HG03575 (cell line): ENCODE measurements at regions not wholly inside any gene's neighbourhood (a gene's known extent, or its start where the extent isn't known, plus 50 kb on each side); places are given as distances from the start of the nearest gene placed in this dataset.

Source experiments
- ATAC-seq: cut with Tn5 transposase; IDR thresholded peaks from one replicate; pipeline ENCODE4 v1.9.1; 2021; ENCODE audit not compliant: unreplicated experiment, insufficient number of reproducible peaks, low FRiP score; ENCODE audit errors: extremely low read depth

GRCh38 chrX:43002526-43003203 lies 224.7 kb upstream of the PPP1R2C start:
- peak; percentile 52 for ATAC-seq

GRCh38 chrX:43003204-43003565 lies 225.2 kb upstream of the PPP1R2C start:
- ATAC-seq = no peak

- no peak for ATAC-seq
Measured at GRCh38 chrX:43003939-43004338, 226.0 kb upstream of the PPP1R2C start.

GRCh38 chrX:43005561-43005960 lies 227.6 kb upstream of the PPP1R2C start:
- no peak for ATAC-seq

- no peak for ATAC-seq
Measured at GRCh38 chrX:43008356-43008755, 230.4 kb upstream of the PPP1R2C start.

- ATAC-seq = no peak
Measured at GRCh38 chrX:43016021-43016420, 238.1 kb upstream of the PPP1R2C start.

GRCh38 chrX:43018031-43018430 lies 240.1 kb upstream of the PPP1R2C start:
- no peak for ATAC-seq

GRCh38 chrX:43019021-43019420 lies 241.1 kb upstream of the PPP1R2C start:
- no peak for ATAC-seq

GRCh38 chrX:43025806-43026315 lies 247.9 kb upstream of the PPP1R2C start:
- ATAC-seq = no peak

GRCh38 chrX:43064096-43064495 lies 286.1 kb upstream of the PPP1R2C start:
- ATAC-seq = no peak

GRCh38 chrX:43065978-43066377 lies 288.0 kb upstream of the PPP1R2C start:
- ATAC-seq = no peak

GRCh38 chrX:43068639-43069038 lies 290.7 kb upstream of the PPP1R2C start:
- no peak for ATAC-seq

- ATAC-seq = no peak
Measured at GRCh38 chrX:43083016-43083415, 305.1 kb upstream of the PPP1R2C start.

- ATAC-seq = no peak
Measured at GRCh38 chrX:43087830-43088229, 309.9 kb upstream of the PPP1R2C start.

GRCh38 chrX:43096830-43097229 lies 318.9 kb upstream of the PPP1R2C start:
- ATAC-seq = no peak

- ATAC-seq = no peak
Measured at GRCh38 chrX:43106009-43106408, 328.0 kb upstream of the PPP1R2C start.

- ATAC-seq = no peak
Measured at GRCh38 chrX:43108828-43109227, 330.9 kb upstream of the PPP1R2C start.

- no peak for ATAC-seq
Measured at GRCh38 chrX:43121637-43122036, 343.7 kb upstream of the PPP1R2C start.

- no peak for ATAC-seq
Measured at GRCh38 chrX:43139645-43140044, 361.7 kb upstream of the PPP1R2C start.

- no peak for ATAC-seq
Measured at GRCh38 chrX:43140582-43140981, 362.6 kb upstream of the PPP1R2C start.

GRCh38 chrX:43141885-43142284 lies 363.9 kb upstream of the PPP1R2C start:
- no peak for ATAC-seq
